ENCODE measurements at regions not wholly inside any gene's neighbourhood (a gene's known extent, or its start where the extent isn't known, plus 50 kb on each side); places are given as distances from the start of the nearest gene placed in this dataset.

- no peak for DNase-seq
Observed at GRCh38 chr18:78396077-78396476, 583.5 kb upstream of the SALL3 start.

DNA sequence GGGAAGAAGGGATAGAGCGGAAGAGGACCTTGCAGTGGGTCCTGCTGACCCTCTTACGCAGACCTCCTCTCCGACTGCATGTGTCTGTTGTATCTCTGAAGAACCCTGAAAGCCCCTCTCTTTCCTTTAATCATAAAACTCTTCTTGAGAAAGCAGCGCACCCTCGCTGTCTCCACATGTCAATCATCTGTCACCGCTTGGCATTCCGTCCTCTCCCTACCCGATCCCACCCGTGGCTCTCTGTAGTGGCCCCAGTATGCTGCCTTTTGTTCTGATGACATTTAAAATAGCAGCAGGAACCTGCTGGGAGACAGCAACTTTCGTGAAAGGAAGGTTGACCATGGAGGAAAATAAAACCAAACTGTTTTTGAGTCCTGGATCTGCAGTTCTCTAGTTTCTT lies 582.9 kb upstream of the SALL3 start:
- DNase-seq, result no peak

- DNase-seq, result no peak
Observed at GRCh38 chr18:78399992-78400503, 579.6 kb upstream of the SALL3 start.

DNA sequence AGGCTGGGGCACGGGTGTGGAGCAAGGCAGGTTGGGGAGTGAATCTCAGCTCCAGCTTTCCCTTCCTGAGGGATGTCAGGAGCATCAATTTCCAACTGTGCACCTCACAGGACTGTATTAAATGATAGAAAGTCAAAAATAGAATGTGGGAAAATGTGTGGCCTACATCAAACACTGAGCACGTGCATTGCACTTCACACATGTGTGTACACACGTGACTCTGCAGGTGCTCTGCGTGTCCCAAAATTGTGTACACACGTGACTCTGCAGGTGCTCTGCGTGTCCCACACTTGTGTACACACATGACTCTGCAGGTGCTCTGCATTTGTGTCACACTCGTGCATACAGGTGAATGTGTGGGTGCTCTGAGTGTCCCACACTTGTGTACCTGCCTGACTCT lies 577.2 kb upstream of the SALL3 start:
- no peak for DNase-seq

DNA sequence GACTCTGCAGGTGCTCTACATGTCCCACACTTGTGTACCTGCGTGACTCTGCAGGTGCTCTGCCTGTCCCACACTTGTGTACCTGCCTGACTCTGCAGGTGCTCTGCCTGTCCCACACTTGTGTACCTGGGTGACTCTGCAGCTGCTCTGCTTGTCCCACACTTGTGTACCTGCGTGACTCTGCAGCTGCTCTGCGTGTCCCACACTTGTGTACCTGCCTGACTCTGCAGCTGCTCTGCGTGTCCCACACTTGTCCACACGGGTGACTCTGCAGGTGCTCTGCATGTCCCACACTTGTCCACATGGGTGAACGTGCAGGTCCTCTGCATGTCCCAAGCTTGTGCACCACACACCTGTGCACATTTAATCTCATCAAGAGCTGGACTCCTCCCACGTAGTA lies 576.7 kb upstream of the SALL3 start:
- no peak for DNase-seq

- no peak for DNase-seq
Observed at GRCh38 chr18:78403371-78403770, 576.2 kb upstream of the SALL3 start.

DNA sequence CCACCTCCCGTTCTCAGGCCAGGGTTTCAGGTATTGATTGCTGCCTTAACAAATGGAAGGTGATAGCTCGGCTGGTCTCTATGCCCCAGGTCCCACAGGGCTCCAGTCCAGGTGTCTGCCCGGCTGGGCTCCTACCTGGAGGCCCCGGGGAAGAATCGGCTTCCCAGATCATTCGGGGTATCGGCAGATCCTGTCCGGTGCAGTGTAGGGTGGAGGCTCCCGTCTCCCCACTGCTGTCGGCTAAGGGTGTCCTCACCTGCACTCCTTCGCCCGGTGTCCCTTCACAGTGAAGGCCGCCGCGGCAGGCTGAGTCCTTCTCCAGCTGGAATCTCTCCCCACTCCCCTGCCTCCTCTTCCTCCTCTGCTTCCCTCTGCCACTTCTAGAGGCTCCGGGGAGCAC lies 573.9 kb upstream of the SALL3 start:
- DNase-seq, result no peak

- DNase-seq, result peak; percentile 23
Observed at GRCh38 chr18:78406743-78407465, 572.7 kb upstream of the SALL3 start.

GRCh38 chr18:78407466-78407844 lies 572.2 kb upstream of the SALL3 start:
- DNase-seq, result no peak

DNA sequence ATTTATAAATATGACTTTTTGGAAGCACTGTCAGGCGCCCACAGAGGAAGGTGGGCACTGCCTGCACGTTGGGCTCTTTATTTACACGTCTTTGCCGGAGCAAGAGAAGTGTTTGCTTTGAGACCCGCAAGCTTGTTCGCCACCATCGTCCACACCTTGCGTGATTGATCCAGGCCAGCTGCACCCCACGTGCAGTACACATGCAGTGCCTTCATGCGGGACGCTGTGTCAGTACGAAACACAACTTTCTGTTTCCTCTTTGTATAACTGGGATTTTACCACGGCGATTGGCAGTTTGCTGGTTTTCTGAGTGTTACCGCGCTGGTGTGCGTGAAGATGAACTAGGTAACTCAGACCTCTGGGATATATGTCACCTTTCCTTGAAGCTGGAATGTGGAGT lies 571.0 kb upstream of the SALL3 start:
- DNase-seq, result no peak

DNA sequence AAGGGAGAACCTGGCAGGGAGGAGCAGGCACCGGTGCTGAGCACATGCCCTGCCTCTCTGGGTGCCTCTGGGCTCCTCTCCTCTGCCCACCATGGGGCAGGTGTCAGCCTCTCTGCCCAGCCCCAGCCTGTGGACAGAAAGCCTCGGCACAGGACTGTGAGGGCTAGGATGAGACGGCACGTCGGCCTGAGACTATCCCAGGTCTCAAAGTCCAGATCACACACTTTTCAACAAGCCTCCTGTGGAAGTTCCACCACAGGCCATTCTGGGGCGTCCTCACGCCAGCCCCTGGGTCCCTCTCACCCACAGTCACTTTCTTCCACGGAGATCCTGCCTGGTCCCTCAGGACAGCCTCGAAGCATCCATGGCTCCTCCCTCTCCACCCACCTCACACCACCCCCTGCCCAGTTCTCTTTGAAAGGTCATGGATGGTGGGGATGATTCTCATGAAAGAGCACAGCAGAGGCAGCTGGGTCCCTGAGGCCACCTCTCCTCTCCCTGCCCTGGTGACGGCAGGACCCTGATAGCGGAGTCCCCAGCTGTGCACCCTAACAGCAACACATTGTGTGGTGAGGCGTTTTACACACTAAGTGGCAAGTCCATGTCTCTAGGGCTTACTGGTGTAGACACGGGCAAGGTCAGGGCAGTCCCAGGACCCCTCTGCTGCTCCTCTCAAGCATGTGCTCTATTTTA lies 569.4 kb upstream of the SALL3 start:
- no peak for DNase-seq

DNA sequence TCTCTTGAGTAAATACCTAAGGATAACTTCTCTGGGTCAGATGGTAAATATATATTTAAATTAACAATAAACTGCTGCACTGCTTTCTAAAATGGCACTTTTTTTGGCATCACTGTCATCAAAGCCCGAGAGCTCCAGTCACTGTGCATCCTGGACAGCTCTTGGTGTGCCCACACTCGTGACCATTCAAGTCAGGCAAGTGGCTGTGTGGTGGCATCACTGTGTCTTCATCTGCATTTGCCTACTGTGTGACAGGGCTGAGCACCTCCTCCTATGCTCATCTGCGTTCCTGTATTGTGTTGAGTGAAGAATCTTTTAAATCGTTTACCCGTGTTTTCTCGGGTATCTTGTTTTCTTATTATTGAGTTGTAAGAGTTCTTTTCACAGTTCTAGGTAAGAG lies 568.1 kb upstream of the SALL3 start:
- DNase-seq, result no peak

GRCh38 chr18:78414302-78414701 lies 565.3 kb upstream of the SALL3 start:
- no peak for DNase-seq

DNA sequence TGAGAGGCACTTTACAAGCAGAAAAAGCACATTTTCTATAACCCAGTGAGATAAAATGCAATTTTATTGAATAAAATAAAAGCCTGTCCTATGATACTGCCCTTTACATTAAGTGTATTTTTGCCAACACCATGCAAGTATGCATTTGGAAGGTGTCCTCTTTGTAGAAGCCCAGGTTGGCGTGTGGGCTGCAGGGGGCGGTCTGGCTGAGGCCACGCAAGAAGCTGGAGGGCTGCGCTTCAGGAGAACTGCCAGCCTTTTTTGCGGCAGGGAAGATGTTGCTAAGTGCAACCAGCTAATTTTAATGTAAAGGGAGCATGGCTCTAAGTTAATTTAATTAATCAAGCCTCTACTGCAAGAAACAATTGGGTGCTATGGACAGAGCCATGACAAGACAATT lies 562.8 kb upstream of the SALL3 start:
- DNase-seq, result no peak

GRCh38 chr18:78418379-78418778 lies 561.2 kb upstream of the SALL3 start:
- DNase-seq, result no peak

- DNase-seq, result no peak
Observed at GRCh38 chr18:78419171-78419570, 560.4 kb upstream of the SALL3 start.

- DNase-seq, result no peak
Observed at GRCh38 chr18:78420116-78420515, 559.5 kb upstream of the SALL3 start.

GRCh38 chr18:78421392-78421791 lies 558.2 kb upstream of the SALL3 start:
- DNase-seq, result no peak

GRCh38 chr18:78422336-78422735 lies 557.3 kb upstream of the SALL3 start:
- no peak for DNase-seq

DNA sequence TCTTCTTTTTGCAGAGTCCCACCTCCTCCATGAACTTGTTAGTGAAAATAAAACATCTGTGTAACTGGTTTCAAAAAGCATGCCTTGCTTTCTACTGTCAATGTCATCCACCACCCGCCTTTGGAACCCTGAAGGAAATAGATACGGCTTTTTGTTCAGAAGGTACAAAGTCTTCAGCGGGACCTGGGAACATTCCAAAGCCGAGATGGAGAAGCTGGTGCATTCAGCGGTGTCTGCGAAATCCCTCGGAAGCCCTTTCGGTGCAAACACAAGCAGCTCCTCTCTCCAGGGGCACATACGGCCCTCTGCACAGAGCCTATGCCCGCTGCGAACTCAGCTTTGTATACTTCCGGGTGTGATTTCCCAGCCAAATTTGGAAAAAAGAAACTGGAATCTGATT lies 555.8 kb upstream of the SALL3 start:
- DNase-seq, result no peak

- no peak for DNase-seq
Observed at GRCh38 chr18:78424403-78425018, 555.1 kb upstream of the SALL3 start.

DNA sequence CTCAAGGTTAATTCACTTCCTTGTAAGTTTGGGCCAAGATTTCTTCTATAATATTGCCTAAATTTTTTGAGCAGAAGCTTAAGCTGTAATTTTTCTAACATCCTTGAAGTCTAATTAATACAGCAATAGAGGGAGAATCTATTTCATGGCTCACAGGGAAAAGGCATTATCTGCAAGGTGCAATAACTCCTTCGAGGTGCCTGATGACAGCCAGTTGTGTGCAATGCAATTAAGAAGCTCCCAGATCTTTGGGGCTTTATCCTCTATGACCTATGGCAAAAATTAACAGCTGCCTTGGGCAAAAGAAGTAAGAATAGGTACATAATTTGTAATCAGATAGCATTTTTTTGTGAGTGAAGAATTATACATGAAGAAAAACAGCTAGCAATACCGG lies 554.6 kb upstream of the SALL3 start:
- DNase-seq, result no peak

DNA sequence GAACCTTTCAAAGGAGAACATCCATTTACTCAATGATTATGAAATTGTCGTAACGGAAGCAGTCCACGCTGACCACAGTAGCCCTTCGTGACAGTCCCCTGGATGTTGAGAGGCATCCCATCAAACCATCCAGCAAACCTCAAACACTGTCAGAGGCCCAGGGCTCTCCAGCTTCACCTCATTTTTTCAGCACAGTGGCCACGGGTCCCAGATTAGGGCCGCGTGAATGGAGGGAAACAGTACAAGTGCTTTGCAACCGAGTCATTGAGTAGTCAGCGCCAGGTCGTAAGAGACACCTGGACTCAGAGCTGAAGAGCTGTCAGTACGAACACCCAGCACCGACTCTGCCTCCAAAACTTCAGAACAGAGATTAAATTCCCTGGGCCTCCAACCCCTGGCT lies 552.5 kb upstream of the SALL3 start:
- no peak for DNase-seq

All from hematopoietic multipotent progenitor cell treated with erythropoietin and hydrocortisone succinate and interleukin-3 and kit ligand, for 6 days (in vitro differentiated cells).